CD4-positive, alpha-beta T cell treated with Interleukin-15 for 4 hours (primary cell): ENCODE measurements at regions not wholly inside any gene's neighbourhood (a gene's known extent, or its start where the extent isn't known, plus 50 kb on each side); places are given as distances from the start of the nearest gene placed in this dataset.
"Not testable (repeated sequence)": the region's sequence is repeated elsewhere in the genome, so short reads cannot be mapped to it uniquely, and the experiment has no call there.

Experiments
- DNase-seq: peaks from one replicate; pipeline ENCODE4 v3.0.0-alpha.2; 2020; ENCODE audit warnings: low spot score

- no peak for DNase-seq
Observed at GRCh38 chr10:86579883-86580520, 58.4 kb upstream of the WAPL start.

GRCh38 chr10:86580521-86580891 lies 58.9 kb upstream of the WAPL start:
- no peak for DNase-seq

GRCh38 chr10:86583983-86584382 lies 62.4 kb upstream of the WAPL start:
- no peak for DNase-seq

GRCh38 chr10:86585037-86585929 lies 63.7 kb upstream of the WAPL start:
- DNase-seq, result peak; percentile 76

- no peak for DNase-seq
Observed at GRCh38 chr10:86586516-86586915, 64.9 kb upstream of the WAPL start.

GRCh38 chr10:86588781-86589180 lies 65.6 kb upstream of the OPN4 start:
- DNase-seq, result not testable (repeated sequence)

- no peak for DNase-seq
Observed at GRCh38 chr10:86591436-86591835, 62.9 kb upstream of the OPN4 start.

- no peak for DNase-seq
Observed at GRCh38 chr10:86592413-86592812, 61.9 kb upstream of the OPN4 start.

- DNase-seq, result no peak
Observed at GRCh38 chr10:86594535-86594934, 59.8 kb upstream of the OPN4 start.

GRCh38 chr10:86595496-86595895 lies 58.9 kb upstream of the OPN4 start:
- DNase-seq, result no peak

- no peak for DNase-seq
Observed at GRCh38 chr10:86596266-86596665, 58.1 kb upstream of the OPN4 start.

- no peak for DNase-seq
Observed at GRCh38 chr10:86597306-86597705, 57.0 kb upstream of the OPN4 start.

- DNase-seq, result no peak
Observed at GRCh38 chr10:86598151-86598550, 56.2 kb upstream of the OPN4 start.

- no peak for DNase-seq
Observed at GRCh38 chr10:86599041-86599440, 55.3 kb upstream of the OPN4 start.

GRCh38 chr10:86599729-86600128 lies 54.6 kb upstream of the OPN4 start:
- DNase-seq, result no peak

GRCh38 chr10:86600296-86600695 lies 54.1 kb upstream of the OPN4 start:
- DNase-seq, result no peak

GRCh38 chr10:86601956-86602602 lies 52.3 kb upstream of the OPN4 start:
- no peak for DNase-seq

GRCh38 chr10:86603256-86603655 lies 51.1 kb upstream of the OPN4 start:
- no peak for DNase-seq
